ENCODE measurements at regions not wholly inside any gene's neighbourhood (a gene's known extent, or its start where the extent isn't known, plus 50 kb on each side); places are given as distances from the start of the nearest gene placed in this dataset.

GRCh38 chr18:40501026-40501425 lies 1454.0 kb upstream of the PIK3C3 start:
- FAIRE-seq (no peak), DNase-seq (ENCODE audit: low read depth in 1 of 2, low spot score in 2 of 2) (no peak)
- no peak overlapping the region for H4K8ac ChIP-seq (ENCODE audit: extremely low read depth, insufficient read depth, low read length)
- H2AFZ ChIP-seq (ENCODE audit: low read length), result no peak overlapping the region
- no peak overlapping the region for H2BK5ac ChIP-seq (ENCODE audit: low read depth, low read length)
- H2AK5ac ChIP-seq (ENCODE audit: low read depth, low read length), result no peak overlapping the region
- WGBS, 2 experiments (ENCODE audit: extremely low coverage in 1 of 2, insufficient coverage in 1 of 2, insufficient read length in 1 of 2, insufficient replicate concordance in 2 of 2, low coverage in 1 of 2, low lambda C conversion rate in 2 of 2, missing lambda C conversion rate in 1 of 2), result 100% methylated on average over 1 of the region's 1 CpG; no CpG with 5 or more reads in 1 of the 2 experiments
- no peak overlapping the region for H2BK12ac ChIP-seq (ENCODE audit: low read depth, low read length)
- H3K4me3 ChIP-seq (ENCODE audit: extremely low read depth in 1 of 4, insufficient read depth in 2 of 4, low read depth in 3 of 4, low read length in 4 of 4), result no peak overlapping the region
- ChIA-PET CTCF (ENCODE audit: partially characterized antibody) (no interaction called here), POLR2A (ENCODE audit: partially characterized antibody) (no interaction called here)
- H3K27me3 ChIP-seq (replicated peaks in 1 of 4; ENCODE audit: control insufficient read depth in 3 of 4, extremely low read depth in 1 of 4, insufficient read depth in 3 of 4, low read length in 3 of 4), result no peaks in the 10 kb centered on the region
- H3K23ac ChIP-seq (ENCODE audit: insufficient read length), result no peak overlapping the region
- no peaks in the 10 kb centered on the region for H3K4me1 ChIP-seq (replicated peaks in 1 of 4; ENCODE audit: control insufficient read depth in 3 of 4, insufficient read depth in 4 of 4, low read length in 3 of 4)
- H4K91ac ChIP-seq (replicated peaks; ENCODE audit: insufficient read length, low read length), result no peak overlapping the region
- H3K18ac ChIP-seq (ENCODE audit: extremely low read depth, low read length), result no peak overlapping the region
- H3K14ac ChIP-seq (ENCODE audit: insufficient read length), result no peak overlapping the region
- no peaks in the 10 kb centered on the region for H4K20me1 ChIP-seq (replicated peaks in 1 of 2; ENCODE audit: control insufficient read depth in 1 of 2, insufficient read depth in 2 of 2, low read length in 2 of 2)
- H4K5ac ChIP-seq (ENCODE audit: insufficient read length, low read depth, low read length), result no peak overlapping the region
- TF ChIP-seq SP2 (IDR thresholded peaks at IDR 0.05; ENCODE audit: low read length), result no peak
- TF ChIP-seq ASH2L (IDR thresholded peaks at IDR 0.05; ENCODE audit: low read length), result no peak
- TF ChIP-seq EP300 (IDR thresholded peaks at IDR 0.05; ENCODE audit: borderline replicate concordance in 1 of 2, low read depth in 2 of 2, low read length in 2 of 2), result no peak
- TF ChIP-seq YY1 (IDR thresholded peaks at IDR 0.05; ENCODE audit: low read depth, low read length), result no peak
- no peak for TF ChIP-seq GABPA (IDR thresholded peaks at IDR 0.05; ENCODE audit: borderline replicate concordance, insufficient read depth, low read length)
- TF ChIP-seq SIN3A (conservative IDR thresholded peaks at IDR 0.05 in 1 of 2, IDR thresholded peaks at IDR 0.05 in 1 of 2; ENCODE audit: low read depth in 1 of 2, low read length in 2 of 2), result no peak
- TF ChIP-seq SAP30 (IDR thresholded peaks at IDR 0.05; ENCODE audit: insufficient read depth, insufficient replicate concordance, low read length), result no peak
- no peak for TF ChIP-seq SP1 (IDR thresholded peaks at IDR 0.05; ENCODE audit: low read depth, low read length)
- TF ChIP-seq TBP (IDR thresholded peaks at IDR 0.05; ENCODE audit: low read depth, low read length), result no peak
- H2BK120ac ChIP-seq (replicated peaks; ENCODE audit: low read depth, low read length), result no peak overlapping the region
- H3K79me1 ChIP-seq (ENCODE audit: low read depth, low read length), result no peaks in the 10 kb centered on the region
- no peaks in the 10 kb centered on the region for H3K79me2 ChIP-seq (ENCODE audit: control insufficient read depth in 1 of 2, insufficient read depth in 2 of 2, low read length in 2 of 2)
- no peak overlapping the region for H2BK20ac ChIP-seq (ENCODE audit: low read length)
- H3K36me3 ChIP-seq (ENCODE audit: control insufficient read depth in 2 of 4, insufficient read depth in 4 of 4, low read length in 3 of 4), result no peaks in the 10 kb centered on the region
- no peak overlapping the region for H2BK15ac ChIP-seq (ENCODE audit: low read length)
- no peak overlapping the region for H3K9ac ChIP-seq (replicated peaks in 1 of 4; ENCODE audit: extremely low read depth in 1 of 4, low read depth in 3 of 4, low read length in 3 of 4)
- no peak overlapping the region for H3K27ac ChIP-seq (ENCODE audit: low read depth, low read length)
- no peaks in the 10 kb centered on the region for H3K9me3 ChIP-seq (ENCODE audit: insufficient read depth in 2 of 2, low read depth in 1 of 2, low read length in 1 of 2)
- no peaks in the 10 kb centered on the region for H3K23me2 ChIP-seq (ENCODE audit: low read depth, low read length)
- H3K4me2 ChIP-seq (ENCODE audit: insufficient read depth in 1 of 2, low read depth in 2 of 2, low read length in 2 of 2), result no peak overlapping the region
- H3K4ac ChIP-seq (replicated peaks; ENCODE audit: insufficient read length, low read depth, low read length), result no peak overlapping the region
- H3K56ac ChIP-seq (replicated peaks; ENCODE audit: insufficient read length, low read depth, low read length), result no peak overlapping the region

Data from H1 (cell line).